SHP77 (cell line): ENCODE measurements at regions not wholly inside any gene's neighbourhood (a gene's known extent, or its start where the extent isn't known, plus 50 kb on each side); places are given as distances from the start of the nearest gene placed in this dataset.

Source experiments
- DNase-seq, 2 experiments: peaks; one replicate each; lab custom pipeline; 2025; lab: John Stamatoyannopoulos, UW

DNA sequence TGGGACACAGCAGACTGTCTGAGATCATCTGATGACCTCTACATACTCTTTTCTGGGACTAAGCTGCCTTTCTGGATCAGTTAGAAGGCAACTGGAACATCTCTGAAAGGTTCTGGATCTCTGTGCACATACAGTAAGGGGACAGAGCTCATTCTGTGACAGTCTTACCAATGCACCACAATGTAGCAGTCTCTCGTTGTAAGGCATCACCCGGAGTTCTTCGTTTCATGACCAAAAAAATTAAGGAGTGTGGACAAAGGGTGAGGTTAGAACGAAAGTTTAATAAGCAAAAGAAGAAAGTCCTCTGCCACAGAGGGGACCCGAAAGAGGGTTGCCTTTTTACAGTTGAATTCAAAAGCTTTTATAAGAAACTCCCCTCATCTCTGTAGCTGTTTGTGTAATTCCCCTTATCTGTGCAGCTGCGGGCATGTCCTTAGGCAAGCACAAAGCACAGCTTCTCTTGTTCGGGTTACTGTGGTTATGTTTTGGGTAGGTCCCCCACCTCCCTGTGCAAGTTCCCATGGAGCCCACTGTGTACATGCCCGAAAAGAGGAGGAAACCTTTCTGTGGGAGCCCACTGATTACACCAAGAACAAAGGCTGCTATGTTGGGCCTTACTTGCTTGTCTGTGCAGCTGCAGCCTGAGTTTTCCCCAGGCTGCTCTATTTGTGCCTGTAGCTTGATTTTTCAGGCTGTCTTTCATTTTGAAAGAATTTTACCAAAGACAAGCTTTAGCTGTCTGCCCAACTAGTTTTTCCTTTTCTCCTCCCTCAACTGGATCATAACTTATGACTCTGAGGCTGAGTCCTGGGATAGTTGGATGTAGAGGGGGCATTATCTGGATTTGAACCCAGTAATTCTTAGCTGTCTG, 53.1 kb upstream of the CACNA1E start:
- DNase-seq, result no peak
